ENCODE measurements at regions not wholly inside any gene's neighbourhood (a gene's known extent, or its start where the extent isn't known, plus 50 kb on each side); places are given as distances from the start of the nearest gene placed in this dataset.
"Not testable (repeated sequence)": the region's sequence is repeated elsewhere in the genome, so short reads cannot be mapped to it uniquely, and the experiment has no call there.

DNA sequence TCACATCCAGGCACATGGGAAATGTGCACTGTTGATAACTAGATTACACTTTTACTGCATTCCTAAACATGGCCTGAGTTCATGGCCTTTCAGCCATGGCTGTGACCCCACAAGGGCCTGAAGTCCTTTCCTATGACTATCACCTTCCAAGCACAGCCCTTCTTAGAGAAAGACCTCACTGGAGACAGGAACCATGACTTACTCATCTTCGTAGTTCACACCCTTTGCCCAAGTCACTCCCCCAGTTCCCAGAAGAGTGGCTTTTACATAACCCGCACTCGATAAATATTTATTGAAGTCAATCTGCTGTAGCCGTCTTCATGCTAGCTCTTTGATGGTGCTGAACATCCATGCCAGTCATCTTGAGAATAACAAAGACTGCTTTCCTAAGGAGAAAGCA is 632.5 kb upstream of the NRP1 start:
- Histone ChIP-seq H3K4me3 (ENCODE audit: extremely low read depth, insufficient read depth, low read length, poor library complexity, severe bottlenecking) (no peak overlapping the region), H3K9me3 (ENCODE audit: control insufficient read depth, low read length) (no peaks in the 10 kb centered on the region), H3K4me1 (ENCODE audit: control insufficient read depth, insufficient read depth, low read length, poor library complexity, severe bottlenecking) (no peaks in the 10 kb centered on the region), H3K27ac (ENCODE audit: low read depth, low read length, severe bottlenecking) (no peak overlapping the region), H3K36me3 (ENCODE audit: control insufficient read depth, insufficient read depth, low read length) (no peaks in the 10 kb centered on the region)
- 93 to 94% methylated on average over 4 of the region's 4 CpGs for WGBS, 2 experiments (ENCODE audit: insufficient coverage in 2 of 2)

DNA sequence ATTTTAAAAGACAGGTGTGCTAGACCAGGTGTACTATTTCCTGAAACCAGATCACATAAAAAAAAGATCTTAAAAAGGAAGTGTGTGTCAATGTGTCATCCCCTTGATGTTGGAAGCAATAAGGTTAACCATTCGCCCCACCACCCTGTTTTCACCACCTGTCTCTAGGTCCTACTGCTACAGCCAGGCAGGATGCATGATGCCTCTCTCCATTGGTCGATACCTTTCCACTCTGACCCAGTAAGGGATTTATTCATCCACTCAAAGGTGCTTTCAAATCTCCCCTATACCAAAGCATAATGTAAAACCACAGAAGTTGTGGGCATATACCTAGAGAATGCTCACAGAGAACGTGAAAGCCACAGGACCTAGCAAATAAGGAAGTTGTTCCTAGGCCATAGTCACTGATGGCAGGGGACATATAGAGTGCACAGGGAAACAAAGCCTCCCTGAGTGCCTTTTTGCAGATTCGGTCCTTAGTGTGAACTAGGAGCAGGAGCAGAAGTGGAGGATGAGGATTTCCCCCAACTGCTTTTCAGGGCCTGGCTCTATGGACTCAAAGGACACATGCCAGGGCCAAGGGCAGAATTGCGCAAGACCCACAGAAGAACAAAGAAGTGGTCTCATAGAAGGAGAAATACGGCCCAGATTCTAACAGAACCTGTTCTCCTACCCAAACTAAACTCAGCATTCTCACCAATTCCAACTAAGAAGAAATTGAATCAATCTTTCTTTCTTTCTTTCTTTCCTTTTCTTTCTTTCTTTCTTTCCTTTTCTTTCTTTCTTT is 631.5 kb upstream of the NRP1 start:
- H3K9me3 ChIP-seq (ENCODE audit: control insufficient read depth, low read length) = no peaks in the 10 kb centered on the region

DNA sequence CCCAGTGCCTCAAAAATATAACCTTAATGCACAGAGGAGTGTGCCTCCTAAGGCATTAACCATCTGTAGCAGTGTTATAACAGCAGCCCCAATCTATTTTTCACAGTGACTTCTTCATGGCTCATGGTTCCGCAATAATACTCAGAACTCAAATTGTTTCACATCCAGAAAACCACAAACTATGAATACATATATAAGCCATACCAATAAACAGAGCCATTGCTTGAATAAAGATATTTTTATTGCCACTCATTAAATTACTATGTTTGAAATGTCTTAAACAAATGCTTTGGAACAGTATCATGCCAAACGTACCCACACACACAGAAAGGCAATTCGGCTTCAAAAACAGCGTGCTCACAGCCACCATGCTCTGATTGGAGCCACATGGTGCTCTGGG is 629.3 kb upstream of the NRP1 start:
- no peaks in the 10 kb centered on the region for H3K9me3 ChIP-seq (ENCODE audit: control insufficient read depth, low read length)

More for the DNA sequence above, 631.5 kb upstream of the NRP1 start:
- WGBS, 2 experiments (ENCODE audit: insufficient coverage in 2 of 2) = 91% methylated on average over 5 to 6 of the region's 6 CpGs
- H3K4me3 ChIP-seq (ENCODE audit: extremely low read depth, insufficient read depth, low read length, poor library complexity, severe bottlenecking) = no peak overlapping the region
- H3K4me1 ChIP-seq (ENCODE audit: control insufficient read depth, insufficient read depth, low read length, poor library complexity, severe bottlenecking) = no peaks in the 10 kb centered on the region
- H3K27ac ChIP-seq (ENCODE audit: low read depth, low read length, severe bottlenecking) = no peak overlapping the region
- H3K36me3 ChIP-seq (ENCODE audit: control insufficient read depth, insufficient read depth, low read length) = no peaks in the 10 kb centered on the region

DNA sequence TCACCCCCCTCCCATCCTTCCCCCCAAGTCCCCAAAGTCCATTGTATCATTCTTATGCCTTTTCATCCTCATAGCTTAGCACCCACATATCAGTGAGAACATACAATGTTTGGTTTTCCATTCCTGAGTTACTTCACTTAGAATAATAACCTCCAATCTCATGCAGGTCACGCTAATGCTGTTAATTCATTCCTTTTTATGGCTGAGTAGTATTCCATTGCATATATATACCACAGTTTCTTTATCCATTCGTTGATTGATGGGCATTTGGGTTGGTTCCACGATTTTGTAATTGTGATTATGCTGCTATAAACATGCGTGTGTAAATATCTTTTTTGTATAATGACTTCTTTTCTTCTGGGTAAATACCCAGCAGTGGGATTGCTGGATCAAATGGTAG is 621.9 kb upstream of the NRP1 start:
- not testable (repeated sequence) for H3K4me3 ChIP-seq (ENCODE audit: extremely low read depth, insufficient read depth, low read length, poor library complexity, severe bottlenecking); H3K27ac ChIP-seq (ENCODE audit: low read depth, low read length, severe bottlenecking); H3K4me1 ChIP-seq (ENCODE audit: control insufficient read depth, insufficient read depth, low read length, poor library complexity, severe bottlenecking); H3K36me3 ChIP-seq (ENCODE audit: control insufficient read depth, insufficient read depth, low read length); H3K9me3 ChIP-seq (ENCODE audit: control insufficient read depth, low read length)
- 80% methylated on average over 2 of the region's 4 CpGs; no CpG with 5 or more reads in 1 of the 2 experiments for WGBS, 2 experiments (ENCODE audit: insufficient coverage in 2 of 2)

More for the DNA sequence above, 629.3 kb upstream of the NRP1 start:
- Histone ChIP-seq H3K4me3 (ENCODE audit: extremely low read depth, insufficient read depth, low read length, poor library complexity, severe bottlenecking) (no peak overlapping the region), H3K27ac (ENCODE audit: low read depth, low read length, severe bottlenecking) (no peak overlapping the region), H3K4me1 (ENCODE audit: control insufficient read depth, insufficient read depth, low read length, poor library complexity, severe bottlenecking) (no peaks in the 10 kb centered on the region), H3K36me3 (ENCODE audit: control insufficient read depth, insufficient read depth, low read length) (no peaks in the 10 kb centered on the region)
- 87 to 98% methylated on average over 3 to 4 of the region's 4 CpGs for WGBS, 2 experiments (ENCODE audit: insufficient coverage in 2 of 2)

DNA sequence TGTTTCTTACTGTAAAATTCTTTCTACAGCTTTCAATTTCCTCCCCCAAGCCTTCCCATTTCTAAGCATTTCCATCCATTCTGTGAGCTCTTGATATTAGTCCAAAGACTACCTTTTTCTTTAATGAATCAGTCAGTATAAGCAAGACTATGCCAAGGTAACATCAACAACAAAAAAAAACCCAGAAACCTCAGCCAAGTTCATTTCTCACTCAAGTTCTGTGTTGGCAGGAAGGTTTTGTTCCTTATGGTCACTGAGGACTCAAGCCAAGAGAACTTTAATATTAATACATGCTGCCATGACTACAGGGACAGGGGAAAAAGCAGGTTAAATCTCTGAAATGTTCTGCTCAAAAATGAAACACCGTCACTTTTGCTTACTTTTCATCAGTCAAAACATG is 621.2 kb upstream of the NRP1 start:
- H3K36me3 ChIP-seq (ENCODE audit: control insufficient read depth, insufficient read depth, low read length) = no peaks in the 10 kb centered on the region
- H3K4me1 ChIP-seq (ENCODE audit: control insufficient read depth, insufficient read depth, low read length, poor library complexity, severe bottlenecking) = no peaks in the 10 kb centered on the region
- no peak overlapping the region for H3K27ac ChIP-seq (ENCODE audit: low read depth, low read length, severe bottlenecking)
- H3K9me3 ChIP-seq (ENCODE audit: control insufficient read depth, low read length) = no peaks in the 10 kb centered on the region
- H3K4me3 ChIP-seq (ENCODE audit: extremely low read depth, insufficient read depth, low read length, poor library complexity, severe bottlenecking) = no peak overlapping the region
- whole genome bisulfite sequencing, 2 experiments (ENCODE audit: insufficient coverage in 2 of 2) = no CpG with 5 or more reads among the region's 1 CpG

DNA sequence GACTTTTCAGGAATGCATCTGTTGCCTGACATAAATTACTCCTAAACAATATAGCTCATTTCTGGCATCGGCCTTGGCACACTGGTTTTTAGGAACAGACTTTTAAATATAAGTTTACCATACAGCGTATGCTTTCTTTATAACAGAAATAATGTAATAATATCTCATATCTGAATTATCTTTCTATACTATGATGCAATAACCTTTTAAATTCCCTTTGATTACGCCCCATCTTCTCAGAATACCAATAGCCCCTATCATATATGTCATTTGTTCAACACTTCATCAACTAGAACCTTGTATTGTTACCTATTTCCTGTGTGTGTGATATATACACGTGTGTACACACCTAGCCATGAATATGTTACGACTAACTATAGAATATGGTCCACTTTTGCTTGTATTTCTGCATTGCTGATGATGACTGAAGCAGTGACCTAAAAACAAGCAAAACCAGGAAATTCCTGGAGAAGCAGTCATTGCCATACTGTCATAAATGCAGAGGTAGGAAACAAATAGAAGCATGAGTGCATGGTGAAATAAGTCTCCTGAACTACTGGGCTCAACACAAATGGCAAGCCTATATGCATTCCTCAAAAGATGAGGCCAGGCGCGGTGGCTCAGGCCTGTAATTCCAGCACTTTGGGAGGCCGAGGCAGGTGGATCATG is 618.4 kb upstream of the NRP1 start:
- H3K4me3 ChIP-seq (ENCODE audit: extremely low read depth, insufficient read depth, low read length, poor library complexity, severe bottlenecking) = no peak overlapping the region
- no peaks in the 10 kb centered on the region for H3K9me3 ChIP-seq (ENCODE audit: control insufficient read depth, low read length)
- H3K27ac ChIP-seq (ENCODE audit: low read depth, low read length, severe bottlenecking) = no peak overlapping the region
- WGBS, 2 experiments (ENCODE audit: insufficient coverage in 2 of 2) = 89 to 95% methylated on average over 3 to 4 of the region's 8 CpGs
- no peaks in the 10 kb centered on the region for H3K4me1 ChIP-seq (ENCODE audit: control insufficient read depth, insufficient read depth, low read length, poor library complexity, severe bottlenecking)
- no peaks in the 10 kb centered on the region for H3K36me3 ChIP-seq (ENCODE audit: control insufficient read depth, insufficient read depth, low read length)

DNA sequence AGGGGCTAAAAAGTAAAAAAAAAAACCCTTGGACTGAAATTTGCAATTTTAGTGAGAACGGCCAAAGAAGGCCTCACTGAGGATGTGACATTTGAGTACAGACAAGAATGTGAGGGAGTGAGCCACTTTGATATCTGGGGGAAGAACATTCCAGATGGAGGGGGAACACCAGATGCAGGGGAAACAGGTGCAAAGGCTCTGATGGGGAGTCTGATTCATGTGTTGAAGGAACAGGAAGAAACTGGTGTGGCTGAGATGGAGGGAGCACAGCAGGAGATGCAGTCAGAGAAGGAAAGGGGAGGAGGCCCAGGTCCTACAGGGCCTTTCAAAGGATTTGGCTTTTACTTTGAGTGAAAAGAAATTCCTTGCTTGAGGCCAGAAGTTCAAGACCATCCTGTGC is 615.7 kb upstream of the NRP1 start:
- H3K9me3 ChIP-seq (ENCODE audit: control insufficient read depth, low read length) = no peaks in the 10 kb centered on the region
- no peak overlapping the region for H3K4me3 ChIP-seq (ENCODE audit: extremely low read depth, insufficient read depth, low read length, poor library complexity, severe bottlenecking)
- 93 to 100% methylated on average over 1 of the region's 1 CpG for WGBS, 2 experiments (ENCODE audit: insufficient coverage in 2 of 2)
- no peak overlapping the region for H3K27ac ChIP-seq (ENCODE audit: low read depth, low read length, severe bottlenecking)
- H3K4me1 ChIP-seq (ENCODE audit: control insufficient read depth, insufficient read depth, low read length, poor library complexity, severe bottlenecking) = no peaks in the 10 kb centered on the region
- no peaks in the 10 kb centered on the region for H3K36me3 ChIP-seq (ENCODE audit: control insufficient read depth, insufficient read depth, low read length)

DNA sequence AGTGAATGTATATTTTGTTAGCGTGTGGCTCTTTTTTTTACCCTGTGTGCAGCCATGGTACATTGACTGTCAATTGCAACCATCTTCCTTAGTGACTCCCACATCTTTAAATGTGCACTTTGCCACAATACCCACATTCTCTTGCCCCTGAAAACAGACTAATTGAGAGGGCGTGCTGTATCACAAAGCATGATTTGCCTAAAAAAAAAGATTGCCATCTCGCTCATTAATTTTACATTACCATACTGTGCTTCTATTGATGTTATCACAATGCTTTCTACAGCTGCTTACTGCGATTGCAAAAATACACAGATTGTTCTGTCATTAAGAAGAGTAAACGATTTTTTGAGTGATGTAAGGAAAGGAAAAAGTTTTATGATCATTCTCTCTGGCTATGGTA is 613.1 kb upstream of the NRP1 start:
- 85 to 89% methylated on average over 2 to 3 of the region's 5 CpGs for WGBS, 2 experiments (ENCODE audit: insufficient coverage in 2 of 2)
- Histone ChIP-seq H3K4me3 (ENCODE audit: extremely low read depth, insufficient read depth, low read length, poor library complexity, severe bottlenecking) (no peak overlapping the region), H3K36me3 (ENCODE audit: control insufficient read depth, insufficient read depth, low read length) (no peaks in the 10 kb centered on the region), H3K4me1 (ENCODE audit: control insufficient read depth, insufficient read depth, low read length, poor library complexity, severe bottlenecking) (no peaks in the 10 kb centered on the region), H3K27ac (ENCODE audit: low read depth, low read length, severe bottlenecking) (no peak overlapping the region), H3K9me3 (ENCODE audit: control insufficient read depth, low read length) (no peaks in the 10 kb centered on the region)

DNA sequence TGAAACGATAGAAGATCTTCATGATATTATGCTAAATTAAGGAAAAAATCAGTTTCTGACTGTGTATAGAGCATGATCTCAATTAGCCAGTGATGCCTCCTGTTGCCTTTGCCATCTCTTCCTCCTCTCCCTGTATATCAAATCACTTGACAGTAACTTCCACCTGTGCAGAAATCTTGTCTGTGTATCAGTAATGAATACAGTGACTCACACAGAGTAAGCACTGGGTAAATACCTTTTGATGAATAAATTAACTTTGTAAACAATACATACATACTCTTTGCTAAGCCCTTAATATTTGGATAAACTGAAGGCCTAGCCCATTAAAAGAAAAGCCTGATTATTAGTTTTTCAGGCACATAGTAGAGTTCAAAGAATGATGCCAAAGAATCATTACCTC is 610.6 kb upstream of the NRP1 start:
- WGBS, 2 experiments (ENCODE audit: insufficient coverage in 2 of 2) = no CpG with 5 or more reads among the region's 1 CpG
- Histone ChIP-seq H3K36me3 (ENCODE audit: control insufficient read depth, insufficient read depth, low read length) (no peaks in the 10 kb centered on the region), H3K27ac (ENCODE audit: low read depth, low read length, severe bottlenecking) (no peak overlapping the region), H3K4me3 (ENCODE audit: extremely low read depth, insufficient read depth, low read length, poor library complexity, severe bottlenecking) (no peak overlapping the region), H3K9me3 (ENCODE audit: control insufficient read depth, low read length) (no peaks in the 10 kb centered on the region), H3K4me1 (ENCODE audit: control insufficient read depth, insufficient read depth, low read length, poor library complexity, severe bottlenecking) (no peaks in the 10 kb centered on the region)

DNA sequence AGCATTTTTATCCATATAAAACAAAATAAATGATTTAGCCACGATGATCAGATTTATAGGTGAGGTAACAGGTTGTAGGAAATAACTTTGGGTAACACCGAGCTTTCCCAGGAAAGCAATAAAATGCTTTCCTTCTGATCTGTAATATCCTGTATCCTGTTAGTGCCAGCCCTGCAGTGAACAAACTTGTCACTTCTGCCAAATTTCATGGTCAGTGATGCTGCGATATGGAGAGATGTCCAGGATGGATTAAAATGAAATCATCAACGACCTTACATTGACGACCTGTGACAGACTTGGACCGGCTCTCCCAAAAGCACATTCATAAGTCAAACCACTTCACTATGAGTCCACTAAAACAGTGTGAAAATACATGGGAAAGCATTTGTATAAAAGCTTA is 608.0 kb upstream of the NRP1 start:
- Histone ChIP-seq H3K36me3 (ENCODE audit: control insufficient read depth, insufficient read depth, low read length) (no peaks in the 10 kb centered on the region), H3K4me3 (ENCODE audit: extremely low read depth, insufficient read depth, low read length, poor library complexity, severe bottlenecking) (no peak overlapping the region), H3K27ac (ENCODE audit: low read depth, low read length, severe bottlenecking) (no peak overlapping the region), H3K9me3 (ENCODE audit: control insufficient read depth, low read length) (no peaks in the 10 kb centered on the region), H3K4me1 (ENCODE audit: control insufficient read depth, insufficient read depth, low read length, poor library complexity, severe bottlenecking) (no peaks in the 10 kb centered on the region)
- WGBS, 2 experiments (ENCODE audit: insufficient coverage in 2 of 2) = 33 to 60% methylated on average over 1 to 2 of the region's 6 CpGs

DNA sequence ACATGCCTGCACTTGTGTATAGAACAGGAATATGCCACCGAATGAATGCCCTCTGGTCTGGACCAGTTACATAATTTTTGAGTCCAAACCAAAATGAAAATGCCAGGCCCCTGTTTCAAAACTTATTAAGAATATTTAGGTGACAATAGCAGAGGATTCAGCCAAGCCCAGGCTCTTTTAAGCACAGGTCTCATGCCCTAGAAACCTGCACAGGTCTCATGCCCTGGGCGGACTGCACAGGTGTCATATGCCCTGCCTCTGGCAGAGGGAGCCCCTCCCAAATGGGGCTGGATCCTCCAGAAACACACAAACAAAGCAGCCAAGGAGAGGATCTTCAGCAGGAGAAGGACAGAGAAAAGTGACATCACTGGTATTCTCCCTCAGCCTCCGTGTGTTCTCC is 605.4 kb upstream of the NRP1 start:
- 74 to 94% methylated on average over 3 of the region's 3 CpGs for WGBS, 2 experiments (ENCODE audit: insufficient coverage in 2 of 2)
- Histone ChIP-seq H3K27ac (ENCODE audit: low read depth, low read length, severe bottlenecking) (no peak overlapping the region), H3K4me1 (ENCODE audit: control insufficient read depth, insufficient read depth, low read length, poor library complexity, severe bottlenecking) (no peaks in the 10 kb centered on the region), H3K36me3 (ENCODE audit: control insufficient read depth, insufficient read depth, low read length) (no peaks in the 10 kb centered on the region), H3K4me3 (ENCODE audit: extremely low read depth, insufficient read depth, low read length, poor library complexity, severe bottlenecking) (no peak overlapping the region), H3K9me3 (ENCODE audit: control insufficient read depth, low read length) (no peaks in the 10 kb centered on the region)
